Endodermal cell (in vitro differentiated cells): ENCODE measurements at regions not wholly inside any gene's neighbourhood (a gene's known extent, or its start where the extent isn't known, plus 50 kb on each side); places are given as distances from the start of the nearest gene placed in this dataset.
A peak's percentile ranks its signal among the peaks of the same experiment; 100 is the strongest.

ENCODE experiments used
- DNase-seq: peaks from one replicate; pipeline ENCODE4 v3.0.0-alpha.2; 2017
- H3K27ac ChIP-seq: 2 replicates; pipeline ENCODE4 v1.5.1; 2013; ENCODE audit warnings: mild to moderate bottlenecking, low read depth, low read length, moderate library complexity
- H3K27me3 ChIP-seq: 2 replicates; pipeline ENCODE4 v1.6.1; 2013; ENCODE audit warnings: mild to moderate bottlenecking, low read length, moderate library complexity; ENCODE audit not compliant: insufficient read depth, control insufficient read depth, poor library complexity, severe bottlenecking
- H3K36me3 ChIP-seq: 2 replicates; pipeline ENCODE4 v1.7.0; 2013; ENCODE audit warnings: mild to moderate bottlenecking, low read length, moderate library complexity; ENCODE audit not compliant: control insufficient read depth, insufficient read depth
- H3K4me1 ChIP-seq: one replicate; pipeline ENCODE4 v1.7.0; 2013; ENCODE audit warnings: low read length; ENCODE audit not compliant: control insufficient read depth, insufficient read depth
- H3K4me3 ChIP-seq: 2 replicates; pipeline ENCODE4 v1.5.1; 2013; ENCODE audit warnings: mild to moderate bottlenecking, low read length, moderate library complexity
- H3K9ac ChIP-seq: 2 replicates; pipeline ENCODE4 v1.6.1; 2013; ENCODE audit warnings: mild to moderate bottlenecking, low read length, moderate library complexity; ENCODE audit not compliant: poor library complexity, severe bottlenecking; ENCODE audit errors: extremely low read depth
- H3K9me3 ChIP-seq: 2 replicates; pipeline ENCODE4 v1.6.1; 2013; ENCODE audit warnings: mild to moderate bottlenecking, low read length, moderate library complexity; ENCODE audit not compliant: control insufficient read depth
- H3K27ac Mint-ChIP-seq: 2 replicates; pipeline ENCODE4 v1.8.0; 2020; ENCODE audit warnings: mixed read lengths
- H3K27me3 Mint-ChIP-seq: 2 replicates; pipeline ENCODE4 v1.8.0; 2021; ENCODE audit warnings: mild to moderate bottlenecking, mixed read lengths; ENCODE audit not compliant: insufficient read depth
- H3K36me3 Mint-ChIP-seq: 2 replicates; pipeline ENCODE4 v1.8.0; 2020; ENCODE audit warnings: low read depth, mixed read lengths
- H3K4me1 Mint-ChIP-seq: 2 replicates; pipeline ENCODE4 v1.8.0; 2020; ENCODE audit warnings: mixed read lengths
- H3K4me3 Mint-ChIP-seq: 2 replicates; pipeline ENCODE4 v1.8.0; 2020; ENCODE audit warnings: mild to moderate bottlenecking, moderate library complexity, mixed read lengths
- H3K9me3 Mint-ChIP-seq: 2 replicates; pipeline ENCODE4 v1.8.0; 2020; ENCODE audit warnings: mild to moderate bottlenecking, mixed read lengths
- CTCF ChIP-seq: fragments of 200-600 bp; sonication (generic); conservative IDR thresholded peaks from 2 replicates; pipeline ENCODE4 v1.5.0; 2021; ENCODE audit warnings: antibody characterized with exemption, mild to moderate bottlenecking
- WGBS, 2 experiments: methylation state at CpG; one replicate each; pipeline versions ENCODE4 v1.1.5 to v1.1.7; 2013; ENCODE audit warnings: missing lambda C conversion rate in 2 of 2, mixed read lengths in 1 of 2; ENCODE audit not compliant: insufficient coverage in 1 of 2, insufficient read length in 1 of 2; 5-methylcytosine and 5-hydroxymethylcytosine counted together

- H3K9ac ChIP-seq: no peak overlapping the region
- no peak for TF ChIP-seq CTCF
- no peak overlapping the region for H3K4me3 ChIP-seq
- H3K36me3 ChIP-seq: no peaks in the 10 kb centered on the region
- DNase-seq: no peak
- no peaks in the 10 kb centered on the region for H3K27me3 ChIP-seq
- H3K9me3 ChIP-seq: no peaks in the 10 kb centered on the region
- no peaks in the 10 kb centered on the region for H3K36me3 Mint-ChIP-seq
- H3K9me3 Mint-ChIP-seq: no peaks in the 10 kb centered on the region
- H3K27ac Mint-ChIP-seq: no peak overlapping the region
- peaks cover 11% of the 10 kb centered on the region for H3K4me1 ChIP-seq
- H3K4me1 Mint-ChIP-seq: peaks cover 33% of the 10 kb centered on the region
- WGBS, 2 experiments: 71 to 78% methylated on average over 3 to 5 of the region's 5 CpGs
- H3K27ac ChIP-seq: no peak overlapping the region
- peaks cover 17% of the 10 kb centered on the region for H3K27me3 Mint-ChIP-seq
- no peak overlapping the region for H3K4me3 Mint-ChIP-seq
These were observed 61.3 kb upstream of the SH3RF3 start for GRCh38 chr2:109067631-109068125.

- 83 to 85% methylated on average over 19 of the region's 19 CpGs for WGBS, 2 experiments
- Mint-ChIP-seq H3K36me3 (no peaks in the 10 kb centered on the region), H3K27ac (no peak overlapping the region), H3K4me3 (no peak overlapping the region), H3K4me1 (peaks cover 34% of the 10 kb centered on the region), H3K27me3 (peaks cover 17% of the 10 kb centered on the region), H3K9me3 (no peaks in the 10 kb centered on the region)
- no peak for TF ChIP-seq CTCF
- Histone ChIP-seq H3K9ac (no peak overlapping the region), H3K27me3 (no peaks in the 10 kb centered on the region), H3K4me3 (no peak overlapping the region), H3K36me3 (no peaks in the 10 kb centered on the region), H3K4me1 (peaks cover 11% of the 10 kb centered on the region), H3K27ac (peak overlapping the region; percentile 79), H3K9me3 (no peaks in the 10 kb centered on the region)
- DNase-seq: no peak
These were observed 61.9 kb upstream of the SH3RF3 start for GRCh38 chr2:109066917-109067597.

- H3K4me1 Mint-ChIP-seq: peaks cover 35% of the 10 kb centered on the region
- H3K9me3 Mint-ChIP-seq: no peaks in the 10 kb centered on the region
- no peaks in the 10 kb centered on the region for H3K9me3 ChIP-seq
- peaks cover 11% of the 10 kb centered on the region for H3K4me1 ChIP-seq
- H3K4me3 ChIP-seq: no peak overlapping the region
- no peak overlapping the region for H3K27ac Mint-ChIP-seq
- 93 to 96% methylated on average over 4 to 7 of the region's 7 CpGs for WGBS, 2 experiments
- H3K36me3 Mint-ChIP-seq: no peaks in the 10 kb centered on the region
- H3K27me3 ChIP-seq: no peaks in the 10 kb centered on the region
- H3K4me3 Mint-ChIP-seq: no peak overlapping the region
- DNase-seq: no peak
- H3K36me3 ChIP-seq: no peaks in the 10 kb centered on the region
- H3K9ac ChIP-seq: no peak overlapping the region
- TF ChIP-seq CTCF: no peak
- H3K27me3 Mint-ChIP-seq: peaks cover 17% of the 10 kb centered on the region
- peak overlapping the region; percentile 79 for H3K27ac ChIP-seq
These were observed 62.5 kb upstream of the SH3RF3 start for GRCh38 chr2:109066501-109066900.
